Bronchial epithelial cell (primary cell): ENCODE measurements at regions not wholly inside any gene's neighbourhood (a gene's known extent, or its start where the extent isn't known, plus 50 kb on each side); places are given as distances from the start of the nearest gene placed in this dataset.

Experiments
- DNase-seq: peaks from one replicate; pipeline ENCODE4 v3.0.0-alpha.2; 2010; ENCODE audit warnings: low read depth
- FAIRE-seq: peaks from 2 replicates; lab custom pipeline; 2011; peaks lifted over from hg19 to GRCh38; lab: Jason Lieb, UNC
- H3K27me3 ChIP-seq: 2 replicates; pipeline ENCODE4 v1.5.1; 2011; ENCODE audit warnings: low read length; ENCODE audit not compliant: control insufficient read depth, insufficient read depth
- H3K36me3 ChIP-seq: 2 replicates; pipeline ENCODE4 v1.5.1; 2011; ENCODE audit warnings: low read length; ENCODE audit not compliant: control insufficient read depth, insufficient read depth
- H3K4me3 ChIP-seq: 2 replicates; pipeline ENCODE4 v1.5.1; 2011; ENCODE audit warnings: mild to moderate bottlenecking, low read depth, low read length, control low read depth
- TF ChIP-seq, protein P1 (sequence below): IDR thresholded peaks from 2 replicates; pipeline ENCODE4 v1.5.1; 2011; ENCODE audit warnings: mild to moderate bottlenecking, moderate library complexity, low read length, control low read depth, inconsistent platforms; ENCODE audit not compliant: insufficient read depth, severe bottlenecking

DNA sequence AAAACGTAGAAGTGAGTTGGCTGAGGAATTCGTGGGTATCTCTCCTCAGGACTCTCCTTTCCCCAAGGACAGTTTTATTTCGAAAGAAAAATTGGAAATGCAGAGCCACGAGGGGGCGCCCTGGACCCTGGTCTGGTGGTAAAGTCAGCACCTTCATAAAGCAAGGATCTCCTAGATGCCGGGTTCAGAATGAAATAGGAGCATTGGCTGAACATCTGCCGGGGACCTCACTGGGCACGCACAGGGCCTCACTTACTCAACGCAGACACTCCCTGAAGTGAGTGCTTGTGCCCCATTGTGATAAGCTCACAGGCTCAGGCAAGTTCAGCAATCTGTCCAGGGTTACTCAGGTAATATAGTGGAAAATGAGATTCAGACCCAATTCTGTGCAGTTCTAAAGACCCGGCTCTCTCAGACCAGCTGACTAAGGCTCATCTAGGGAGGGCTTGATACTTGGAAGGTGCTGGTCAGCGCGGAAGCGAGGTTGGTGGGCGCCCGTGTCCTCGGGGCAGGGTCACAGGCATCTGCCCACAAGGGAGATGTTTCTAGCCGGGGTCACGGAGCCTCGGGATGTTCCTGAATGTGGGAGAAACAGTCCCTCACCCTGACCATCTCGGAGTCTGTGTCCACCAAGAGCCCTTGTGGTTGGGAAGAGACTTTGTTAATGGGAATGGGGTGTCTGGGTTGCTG, 55.7 kb upstream of the ETV3 start:
- Histone ChIP-seq H3K27me3 (peaks cover 2% of the 10 kb centered on the region), H3K4me3 (no peak overlapping the region), H3K36me3 (no peaks in the 10 kb centered on the region)
- TF ChIP-seq, protein P1, sequence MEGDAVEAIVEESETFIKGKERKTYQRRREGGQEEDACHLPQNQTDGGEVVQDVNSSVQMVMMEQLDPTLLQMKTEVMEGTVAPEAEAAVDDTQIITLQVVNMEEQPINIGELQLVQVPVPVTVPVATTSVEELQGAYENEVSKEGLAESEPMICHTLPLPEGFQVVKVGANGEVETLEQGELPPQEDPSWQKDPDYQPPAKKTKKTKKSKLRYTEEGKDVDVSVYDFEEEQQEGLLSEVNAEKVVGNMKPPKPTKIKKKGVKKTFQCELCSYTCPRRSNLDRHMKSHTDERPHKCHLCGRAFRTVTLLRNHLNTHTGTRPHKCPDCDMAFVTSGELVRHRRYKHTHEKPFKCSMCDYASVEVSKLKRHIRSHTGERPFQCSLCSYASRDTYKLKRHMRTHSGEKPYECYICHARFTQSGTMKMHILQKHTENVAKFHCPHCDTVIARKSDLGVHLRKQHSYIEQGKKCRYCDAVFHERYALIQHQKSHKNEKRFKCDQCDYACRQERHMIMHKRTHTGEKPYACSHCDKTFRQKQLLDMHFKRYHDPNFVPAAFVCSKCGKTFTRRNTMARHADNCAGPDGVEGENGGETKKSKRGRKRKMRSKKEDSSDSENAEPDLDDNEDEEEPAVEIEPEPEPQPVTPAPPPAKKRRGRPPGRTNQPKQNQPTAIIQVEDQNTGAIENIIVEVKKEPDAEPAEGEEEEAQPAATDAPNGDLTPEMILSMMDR, result peak; percentile 70
- FAIRE-seq (no peak), DNase-seq (peak; percentile 70)

DNA sequence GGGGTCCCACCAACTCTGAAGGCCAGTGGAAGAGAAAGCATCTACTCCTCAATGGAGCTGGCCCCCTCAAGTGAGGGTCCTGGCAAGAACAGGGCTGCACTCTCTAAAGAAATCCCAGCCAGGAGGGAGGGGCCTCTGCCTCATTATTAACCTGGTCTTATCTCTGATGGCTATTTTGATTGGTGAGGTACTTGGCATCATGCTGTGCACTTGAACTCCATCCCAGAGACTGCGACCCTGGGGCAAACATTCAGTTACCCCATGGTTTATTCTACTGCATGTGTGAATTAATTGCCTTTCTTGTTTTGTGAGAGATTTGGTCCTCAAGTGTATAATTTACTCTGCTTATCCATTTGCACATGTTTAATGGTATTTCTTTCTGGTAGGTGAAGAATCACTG, 55.0 kb upstream of the ETV3 start:
- H3K27me3 ChIP-seq, result peaks cover 2% of the 10 kb centered on the region
- no peak for DNase-seq
- TF ChIP-seq, protein P1, result no peak
- no peak overlapping the region for H3K4me3 ChIP-seq
- no peaks in the 10 kb centered on the region for H3K36me3 ChIP-seq
- FAIRE-seq, result no peak

DNA sequence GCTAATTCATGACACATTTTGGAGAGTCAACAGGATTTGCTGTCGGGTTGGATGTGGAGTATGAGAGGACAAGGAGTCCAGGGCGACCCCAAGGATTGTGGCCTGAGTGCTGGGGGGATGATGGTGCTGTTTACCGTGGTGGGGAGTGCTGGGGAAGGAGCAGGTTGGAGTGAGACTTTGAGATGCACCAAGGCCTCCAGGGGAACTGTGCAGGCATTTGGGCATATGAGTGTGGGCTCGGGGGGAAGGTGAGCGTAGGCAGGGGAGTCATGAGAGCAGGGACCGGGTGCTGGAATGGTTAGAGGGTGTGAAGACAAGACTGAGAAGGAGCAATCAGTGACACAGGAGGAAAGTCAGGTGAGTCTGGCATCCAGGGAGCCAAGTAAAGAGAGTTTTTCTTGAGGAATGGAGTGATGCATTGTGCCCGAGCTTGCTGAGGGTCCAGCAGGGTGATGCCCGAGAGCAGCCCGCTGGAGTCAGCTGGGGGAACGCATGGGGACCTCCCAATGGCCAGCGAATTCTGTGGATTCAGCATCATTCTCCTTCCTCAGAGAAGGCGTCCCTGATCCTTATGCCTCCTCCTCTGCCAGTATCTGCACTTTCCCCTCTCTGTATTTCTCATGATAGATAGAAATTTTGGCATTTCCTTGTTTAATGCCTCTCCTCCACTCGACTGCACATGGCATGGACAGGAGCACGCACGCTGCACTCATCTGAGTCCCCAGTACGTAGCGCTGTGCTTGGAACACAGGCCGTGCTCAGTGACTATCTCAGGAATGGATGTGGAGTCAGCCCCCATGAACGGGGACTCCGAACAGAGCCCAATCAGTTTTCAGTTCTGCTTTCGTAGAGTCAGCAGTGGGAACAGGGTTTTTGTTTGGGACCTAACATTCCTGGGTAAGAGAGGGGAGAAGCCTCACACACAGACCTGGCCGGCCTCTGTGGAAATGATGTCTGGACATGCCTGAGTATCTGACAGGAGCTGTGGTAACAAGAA, 52.1 kb upstream of the ETV3 start:
- TF ChIP-seq, protein P1, result peak; percentile 19
- peak; percentile 47 for DNase-seq
- Histone ChIP-seq H3K36me3 (no peaks in the 10 kb centered on the region), H3K27me3 (peaks cover 5% of the 10 kb centered on the region), H3K4me3 (no peak overlapping the region)
- FAIRE-seq, result no peak

DNA sequence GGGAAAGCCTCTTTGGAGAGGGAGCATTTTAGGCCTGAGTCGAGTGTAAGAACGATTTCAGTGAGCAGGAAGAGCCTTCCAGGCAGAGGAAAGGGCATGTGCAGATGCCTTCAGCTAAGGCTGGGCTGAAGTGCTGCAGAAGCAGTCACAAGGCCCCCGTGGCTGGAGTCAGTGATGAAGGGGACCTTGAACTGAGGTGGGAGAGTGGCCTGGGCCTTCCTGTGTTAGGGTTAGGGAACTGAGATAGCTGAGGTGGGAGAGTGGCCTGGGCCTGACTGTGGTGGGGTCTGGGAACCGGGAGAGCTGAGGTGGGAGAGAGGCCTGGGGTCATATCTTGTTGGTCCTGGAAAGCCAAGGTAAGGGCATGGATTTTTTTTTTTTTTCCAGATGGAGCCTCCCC, 50.9 kb upstream of the ETV3 start:
- FAIRE-seq, result no peak

More for the DNA sequence above, 50.9 kb upstream of the ETV3 start:
- no peak for DNase-seq
- Histone ChIP-seq H3K27me3 (peaks cover 6% of the 10 kb centered on the region), H3K4me3 (no peak overlapping the region), H3K36me3 (no peaks in the 10 kb centered on the region)
- TF ChIP-seq, protein P1, result no peak
